Prostate gland (tissue), 2 donors: ENCODE measurements at regions not wholly inside any gene's neighbourhood (a gene's known extent, or its start where the extent isn't known, plus 50 kb on each side); places are given as distances from the start of the nearest gene placed in this dataset.

ENCODE experiments used
- POLR2A ChIP-seq: fragments of 450-650 bp; IDR thresholded peaks from one replicate; pipeline ENCODE4 v1.6.1; 2016; ENCODE audit warnings: antibody characterized with exemption, mild to moderate bottlenecking
- TF ChIP-seq, protein P1 (sequence below), 4 experiments: fragments of 200-600 bp in 2 of 4; fragments of 450-650 bp in 2 of 4; sonication (generic) in 2 of 4; IDR thresholded peaks; 1 replicate in 3 of 4; 2 replicates in 1 of 4; pipeline ENCODE4 v1.5.1; 2016 to 2019; ENCODE audit warnings: antibody characterized with exemption in 4 of 4, mild to moderate bottlenecking in 2 of 4, moderate library complexity in 2 of 4

DNA sequence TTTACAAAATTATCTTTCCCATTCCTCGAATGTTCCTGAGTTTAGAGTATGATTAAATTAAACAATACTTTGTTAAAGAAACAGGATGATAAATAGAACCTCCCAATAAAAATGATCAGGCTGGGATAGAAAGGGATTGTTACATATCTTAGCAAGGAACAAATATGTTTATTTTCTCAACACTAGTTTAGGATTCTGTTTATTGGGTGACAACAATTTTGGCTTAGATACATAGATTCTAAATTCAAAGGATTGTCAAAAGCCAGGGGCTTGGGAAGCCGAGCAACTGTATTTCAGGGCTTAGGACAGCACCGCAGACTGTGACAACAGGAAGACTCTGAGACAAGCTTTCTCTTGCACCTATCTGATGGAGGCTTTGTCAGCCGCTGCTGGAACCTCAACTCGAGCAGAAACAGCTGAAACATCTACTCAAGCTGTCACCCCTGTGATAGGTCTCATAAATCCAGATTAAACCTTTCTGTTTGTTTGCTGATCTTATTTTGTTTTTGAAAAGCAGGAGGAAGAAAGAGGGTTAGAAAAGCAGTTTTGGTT is 562.8 kb upstream of the ZFHX3 start:
- no peak for TF ChIP-seq POLR2A
- TF ChIP-seq, protein P1, sequence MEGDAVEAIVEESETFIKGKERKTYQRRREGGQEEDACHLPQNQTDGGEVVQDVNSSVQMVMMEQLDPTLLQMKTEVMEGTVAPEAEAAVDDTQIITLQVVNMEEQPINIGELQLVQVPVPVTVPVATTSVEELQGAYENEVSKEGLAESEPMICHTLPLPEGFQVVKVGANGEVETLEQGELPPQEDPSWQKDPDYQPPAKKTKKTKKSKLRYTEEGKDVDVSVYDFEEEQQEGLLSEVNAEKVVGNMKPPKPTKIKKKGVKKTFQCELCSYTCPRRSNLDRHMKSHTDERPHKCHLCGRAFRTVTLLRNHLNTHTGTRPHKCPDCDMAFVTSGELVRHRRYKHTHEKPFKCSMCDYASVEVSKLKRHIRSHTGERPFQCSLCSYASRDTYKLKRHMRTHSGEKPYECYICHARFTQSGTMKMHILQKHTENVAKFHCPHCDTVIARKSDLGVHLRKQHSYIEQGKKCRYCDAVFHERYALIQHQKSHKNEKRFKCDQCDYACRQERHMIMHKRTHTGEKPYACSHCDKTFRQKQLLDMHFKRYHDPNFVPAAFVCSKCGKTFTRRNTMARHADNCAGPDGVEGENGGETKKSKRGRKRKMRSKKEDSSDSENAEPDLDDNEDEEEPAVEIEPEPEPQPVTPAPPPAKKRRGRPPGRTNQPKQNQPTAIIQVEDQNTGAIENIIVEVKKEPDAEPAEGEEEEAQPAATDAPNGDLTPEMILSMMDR (IDR thresholded peaks at IDR 0.05): no peak
